VCaP (cell line): ENCODE measurements at regions not wholly inside any gene's neighbourhood (a gene's known extent, or its start where the extent isn't known, plus 50 kb on each side); places are given as distances from the start of the nearest gene placed in this dataset.

ENCODE experiments used
- H3K27ac ChIP-seq: fragments of 450-650 bp; 2 replicates; pipeline ENCODE4 v1.5.1; 2017
- CTCF ChIP-seq: fragments of 450-650 bp; conservative IDR thresholded peaks from 2 replicates; pipeline ENCODE4 v1.5.1; 2017; ENCODE audit warnings: mild to moderate bottlenecking, moderate library complexity

DNA sequence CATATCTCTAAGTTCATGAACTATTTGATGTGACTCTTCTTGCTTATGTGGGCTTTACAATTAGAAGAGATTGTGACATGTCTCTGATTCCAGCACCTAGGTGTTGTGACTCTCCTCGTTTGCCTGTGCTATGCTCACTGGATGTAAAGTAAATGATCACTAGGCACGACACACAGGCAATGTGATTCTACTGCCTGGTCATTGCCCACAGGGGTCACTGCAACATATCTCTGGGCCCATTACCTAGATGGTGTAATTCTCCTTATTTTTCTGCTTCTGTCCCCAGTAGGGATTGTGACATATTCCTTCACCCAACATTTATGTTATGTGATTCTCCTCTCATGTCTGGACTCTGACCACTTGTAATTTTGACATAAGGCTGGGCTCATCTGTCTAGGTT is 65.8 kb upstream of the ZNF91 start:
- H3K27ac ChIP-seq: no peak overlapping the region
- TF ChIP-seq CTCF: no peak

- no peak overlapping the region for H3K27ac ChIP-seq
- no peak for TF ChIP-seq CTCF
Observed at GRCh38 chr19:23460656-23461055, 65.4 kb upstream of the ZNF91 start.
